HEK293 (cell line): ENCODE measurements at regions not wholly inside any gene's neighbourhood (a gene's known extent, or its start where the extent isn't known, plus 50 kb on each side); places are given as distances from the start of the nearest gene placed in this dataset.

Experiments used
- CTCF ChIA-PET: fragments of 350-600 bp; formaldehyde crosslinking; extraction: SDS; loops from one replicate; lab custom pipeline; 2021; ENCODE audit warnings: antibody characterized with exemption; lab: Yijun Ruan, JAX
- POLR2A ChIA-PET: fragments of 300-600 bp; formaldehyde crosslinking; extraction: SDS; loops from one replicate; lab custom pipeline; 2020; ENCODE audit warnings: antibody characterized with exemption, inconsistent platforms; lab: Yijun Ruan, JAX
- H3K27ac ChIP-seq: fragments of 200-500 bp; sonication (Bioruptor generic); 2 replicates; pipeline ENCODE4 v1.5.1; 2014; ENCODE audit warnings: low read depth, low read length, control low read depth, inconsistent platforms; ENCODE audit errors: extremely low read depth
- H3K36me3 ChIP-seq, 2 experiments: fragments of 200-500 bp in 1 of 2; sonication (Bioruptor generic) in 1 of 2; 1 replicate in 1 of 2; 2 replicates in 1 of 2; pipeline ENCODE4 v1.5.1; 2014 to 2017; ENCODE audit warnings: inconsistent platforms in 2 of 2, low read length in 2 of 2; ENCODE audit not compliant: control insufficient read depth in 2 of 2, insufficient read depth in 1 of 2
- H3K4me1 ChIP-seq: fragments of 200-500 bp; sonication (Bioruptor generic); 2 replicates; pipeline ENCODE4 v1.5.1; 2014; ENCODE audit warnings: mild to moderate bottlenecking, low read length, inconsistent platforms; ENCODE audit not compliant: control insufficient read depth, insufficient read depth
- H3K4me3 ChIP-seq: 2 replicates; pipeline ENCODE4 v1.5.1; 2011; ENCODE audit warnings: low read depth, mild to moderate bottlenecking, control low read depth, low read length, moderate library complexity
- H3K9me3 ChIP-seq: fragments of 200-500 bp; sonication (Bioruptor generic); 2 replicates; pipeline ENCODE4 v1.5.1; 2014; ENCODE audit warnings: low read depth, low read length, inconsistent platforms; ENCODE audit not compliant: control insufficient read depth, insufficient read depth
- HOXC10 ChIP-seq: sonication (generic); formaldehyde crosslinking; IDR thresholded peaks from 2 replicates; pipeline ENCODE4 v1.8.1; 2023; ENCODE audit warnings: mild to moderate bottlenecking, missing genetic modification reagents
- HOXD13 ChIP-seq: sonication (generic); formaldehyde crosslinking; IDR thresholded peaks from 2 replicates; pipeline ENCODE4 v1.8.0; 2022; ENCODE audit warnings: missing genetic modification reagents, borderline replicate concordance
- KLF16 ChIP-seq: fragments of 450-650 bp; formaldehyde crosslinking; IDR thresholded peaks from 2 replicates; pipeline ENCODE4 v1.5.1; 2017; ENCODE audit warnings: missing biosample characterization, missing genetic modification characterization
- KLF8 ChIP-seq: fragments of 450-650 bp; formaldehyde crosslinking; IDR thresholded peaks from 2 replicates; pipeline ENCODE4 v1.5.1; 2016; ENCODE audit warnings: missing biosample characterization, missing genetic modification characterization
- OSR2 ChIP-seq: fragments of 450-650 bp; formaldehyde crosslinking; IDR thresholded peaks from 2 replicates; pipeline ENCODE4 v1.5.1; 2016; ENCODE audit warnings: missing biosample characterization, missing genetic modification characterization
- PBX3 ChIP-seq: sonication (generic); formaldehyde crosslinking; IDR thresholded peaks from 2 replicates; pipeline ENCODE4 v1.8.1; 2022; ENCODE audit warnings: mild to moderate bottlenecking, moderate library complexity, missing genetic modification reagents
- PRDM1 ChIP-seq: fragments of 450-650 bp; formaldehyde crosslinking; IDR thresholded peaks from 2 replicates; pipeline ENCODE4; 2016; ENCODE audit warnings: missing biosample characterization, missing genetic modification characterization
- RBAK ChIP-seq: fragments of 450-650 bp; formaldehyde crosslinking; IDR thresholded peaks from 2 replicates; pipeline ENCODE4 v1.5.1; 2016; ENCODE audit warnings: missing biosample characterization, missing genetic modification characterization
- SETDB1 ChIP-seq: IDR thresholded peaks from one replicate; pipeline ENCODE4 v1.6.1; 2017; ENCODE audit warnings: mild to moderate bottlenecking, low read length, moderate library complexity, mixed read lengths; ENCODE audit not compliant: insufficient read length
- YY1 ChIP-seq: fragments of 450-650 bp; formaldehyde crosslinking; IDR thresholded peaks from 2 replicates; pipeline ENCODE4 v1.5.1; 2018; ENCODE audit warnings: missing biosample characterization, missing genetic modification characterization
- ZNF10 ChIP-seq: fragments of 450-650 bp; formaldehyde crosslinking; IDR thresholded peaks from 2 replicates; pipeline ENCODE4 v1.5.1; 2017; ENCODE audit warnings: missing biosample characterization, missing genetic modification characterization
- ZNF133 ChIP-seq: fragments of 450-650 bp; formaldehyde crosslinking; IDR thresholded peaks from 2 replicates; pipeline ENCODE4 v1.5.1; 2016; ENCODE audit warnings: missing biosample characterization, missing genetic modification characterization
- ZNF155 ChIP-seq: fragments of 450-650 bp; formaldehyde crosslinking; IDR thresholded peaks from 2 replicates; pipeline ENCODE4 v1.5.1; 2016; ENCODE audit warnings: missing biosample characterization, missing genetic modification characterization
- ZNF169 ChIP-seq: fragments of 450-650 bp; formaldehyde crosslinking; IDR thresholded peaks from 2 replicates; pipeline ENCODE4 v1.5.1; 2016; ENCODE audit warnings: missing biosample characterization, missing genetic modification characterization
- ZNF473 ChIP-seq: fragments of 450-650 bp; formaldehyde crosslinking; IDR thresholded peaks from 2 replicates; pipeline ENCODE4 v1.5.1; 2017; ENCODE audit warnings: missing biosample characterization, missing genetic modification characterization
- ZNF48 ChIP-seq: fragments of 450-650 bp; formaldehyde crosslinking; IDR thresholded peaks from 2 replicates; pipeline ENCODE4 v1.5.1; 2016; ENCODE audit warnings: missing biosample characterization, missing genetic modification characterization
- ZNF626 ChIP-seq: fragments of 450-650 bp; sonication (Bioruptor Pico); formaldehyde crosslinking; IDR thresholded peaks from 2 replicates; pipeline ENCODE4 v1.5.1; 2018; ENCODE audit warnings: missing biosample characterization, missing genetic modification characterization, inconsistent platforms
- ZNF704 ChIP-seq: fragments of 450-650 bp; formaldehyde crosslinking; IDR thresholded peaks from 2 replicates; pipeline ENCODE4 v1.5.1; 2016; ENCODE audit warnings: missing biosample characterization, missing genetic modification characterization
- ZNF777 ChIP-seq: fragments of 450-650 bp; formaldehyde crosslinking; IDR thresholded peaks from 2 replicates; pipeline ENCODE4 v1.5.1; 2017; ENCODE audit warnings: missing biosample characterization, missing genetic modification characterization, borderline replicate concordance
- TF ChIP-seq, protein P1 (sequence below): fragments of 450-650 bp; formaldehyde crosslinking; IDR thresholded peaks from 2 replicates; pipeline ENCODE4 v1.5.1; 2016; ENCODE audit warnings: missing biosample characterization, missing genetic modification characterization
- TF ChIP-seq, protein P2 (sequence below): fragments of 450-650 bp; formaldehyde crosslinking; IDR thresholded peaks from 2 replicates; pipeline ENCODE4 v1.5.1; 2016; ENCODE audit warnings: missing biosample characterization, missing genetic modification characterization

DNA sequence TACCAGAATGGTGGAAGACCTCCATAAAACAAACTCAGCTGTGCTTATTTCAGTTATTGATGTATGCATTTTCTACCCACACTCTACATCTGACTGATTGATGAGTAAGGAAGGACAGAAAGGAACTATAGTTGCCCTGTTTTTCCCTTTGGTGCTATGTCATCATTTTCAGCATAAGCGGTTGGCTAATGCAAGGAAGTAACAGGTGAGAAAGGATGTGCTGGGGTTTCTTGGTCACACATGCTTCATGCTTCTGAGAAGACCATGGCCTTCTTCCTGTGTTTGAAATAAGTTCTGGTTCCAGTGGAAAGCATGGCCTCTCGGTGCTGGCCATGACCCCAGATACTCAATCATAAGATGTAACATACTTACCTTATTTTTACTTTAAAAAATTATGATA is 541.2 kb downstream of the PTPRU start:
- H3K9me3 ChIP-seq, result no peaks in the 10 kb centered on the region
- ChIA-PET CTCF (no interaction called here), POLR2A (no interaction called here)
- H3K27ac ChIP-seq, result no peak overlapping the region
- no peaks in the 10 kb centered on the region for H3K36me3 ChIP-seq
- TF ChIP-seq PRDM1, result no peak
- no peak for TF ChIP-seq YY1
- TF ChIP-seq ZNF777 (tag by site-specific recombination), result no peak
- TF ChIP-seq ZNF10 (tag by site-specific recombination), result no peak
- TF ChIP-seq ZNF704 (tag by site-specific recombination), result no peak
- no peak for TF ChIP-seq HOXD13 (CRISPR knock-in tag)
- H3K4me3 ChIP-seq, result no peak overlapping the region
- H3K4me1 ChIP-seq, result no peaks in the 10 kb centered on the region

DNA sequence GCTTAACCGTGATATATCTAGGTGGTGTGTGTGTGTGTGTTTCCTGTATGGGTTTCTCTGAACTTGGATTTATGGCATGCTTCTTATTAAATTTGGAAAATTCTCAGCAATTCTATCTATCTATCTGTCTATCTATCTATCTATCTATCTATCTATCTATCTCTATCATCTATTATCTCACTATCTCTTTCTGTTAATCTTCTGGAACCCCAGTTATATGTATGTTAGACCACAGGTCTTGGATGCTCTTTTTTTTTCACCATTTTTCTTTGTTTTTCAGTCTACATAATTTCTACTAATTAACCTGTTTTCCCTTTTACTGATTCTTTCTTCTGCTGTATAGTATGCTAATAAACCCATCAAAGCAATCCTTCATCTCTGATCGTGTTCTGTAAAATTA is 538.0 kb downstream of the PTPRU start:
- TF ChIP-seq ZNF133 (tag by site-specific recombination) (peak; percentile 87), RBAK (tag by site-specific recombination) (no peak), PBX3 (no peak), YY1 (no peak), ZNF155 (tag by site-specific recombination) (no peak), KLF8 (tag by site-specific recombination) (no peak), ZNF626 (tag by site-specific recombination) (no peak), KLF16 (tag by site-specific recombination) (no peak), SETDB1 (peak; percentile 61), HOXC10 (CRISPR knock-in tag) (no peak), ZNF473 (tag by site-specific recombination) (no peak), OSR2 (no peak), ZNF10 (tag by site-specific recombination) (no peak), ZNF169 (tag by site-specific recombination) (no peak), ZNF48 (tag by site-specific recombination) (no peak)
- TF ChIP-seq, protein P1, sequence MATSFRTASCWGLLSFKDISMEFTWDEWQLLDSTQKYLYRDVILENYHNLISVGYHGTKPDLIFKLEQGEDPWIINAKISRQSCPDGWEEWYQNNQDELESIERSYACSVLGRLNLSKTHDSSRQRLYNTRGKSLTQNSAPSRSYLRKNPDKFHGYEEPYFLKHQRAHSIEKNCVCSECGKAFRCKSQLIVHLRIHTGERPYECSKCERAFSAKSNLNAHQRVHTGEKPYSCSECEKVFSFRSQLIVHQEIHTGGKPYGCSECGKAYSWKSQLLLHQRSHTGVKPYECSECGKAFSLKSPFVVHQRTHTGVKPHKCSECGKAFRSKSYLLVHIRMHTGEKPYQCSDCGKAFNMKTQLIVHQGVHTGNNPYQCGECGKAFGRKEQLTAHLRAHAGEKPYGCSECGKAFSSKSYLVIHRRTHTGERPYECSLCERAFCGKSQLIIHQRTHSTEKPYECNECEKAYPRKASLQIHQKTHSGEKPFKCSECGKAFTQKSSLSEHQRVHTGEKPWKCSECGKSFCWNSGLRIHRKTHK (tag by site-specific recombination), result no peak
- TF ChIP-seq, protein P2, sequence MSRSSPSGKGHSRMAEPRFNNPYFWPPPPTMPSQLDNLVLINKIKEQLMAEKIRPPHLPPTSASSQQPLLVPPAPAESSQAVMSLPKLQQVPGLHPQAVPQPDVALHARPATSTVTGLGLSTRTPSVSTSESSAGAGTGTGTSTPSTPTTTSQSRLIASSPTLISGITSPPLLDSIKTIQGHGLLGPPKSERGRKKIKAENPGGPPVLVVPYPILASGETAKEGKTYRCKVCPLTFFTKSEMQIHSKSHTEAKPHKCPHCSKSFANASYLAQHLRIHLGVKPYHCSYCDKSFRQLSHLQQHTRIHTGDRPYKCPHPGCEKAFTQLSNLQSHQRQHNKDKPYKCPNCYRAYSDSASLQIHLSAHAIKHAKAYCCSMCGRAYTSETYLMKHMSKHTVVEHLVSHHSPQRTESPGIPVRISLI (tag by site-specific recombination), result no peak
- CTCF ChIA-PET, result no interaction called here
- no peaks in the 10 kb centered on the region for H3K4me1 ChIP-seq
- H3K9me3 ChIP-seq, result no peaks in the 10 kb centered on the region
- H3K36me3 ChIP-seq, result no peaks in the 10 kb centered on the region
- H3K4me3 ChIP-seq, result no peak overlapping the region
- POLR2A ChIA-PET, result no interaction called here
- no peak overlapping the region for H3K27ac ChIP-seq
